K562 (cell line): ENCODE measurements at regions not wholly inside any gene's neighbourhood (a gene's known extent, or its start where the extent isn't known, plus 50 kb on each side); places are given as distances from the start of the nearest gene placed in this dataset.

Source experiments
- ARID3A ChIP-seq: IDR thresholded peaks from 2 replicates; pipeline ENCODE4 v1.6.1; 2012; ENCODE audit warnings: low read depth, low read length, improper control_type of control experiment, borderline replicate concordance
- ASH1L ChIP-seq: fragments of 450-650 bp; IDR thresholded peaks from 2 replicates; pipeline ENCODE4 v1.6.1; 2018; ENCODE audit warnings: borderline replicate concordance, mild to moderate bottlenecking, low read depth; ENCODE audit not compliant: partially characterized antibody
- E2F4 ChIP-seq: sonication (generic); formaldehyde crosslinking; IDR thresholded peaks from 2 replicates; pipeline ENCODE4 v1.8.0; 2022; ENCODE audit warnings: mild to moderate bottlenecking, low read depth, missing genetic modification reagents
- ELF2 ChIP-seq: fragments of 250-450 bp; sonication (Bioruptor Pico); IDR thresholded peaks from 2 replicates; pipeline ENCODE4 v1.5.0; 2021; ENCODE audit warnings: mild to moderate bottlenecking
- EP400 ChIP-seq: fragments of 450-650 bp; IDR thresholded peaks from 2 replicates; pipeline ENCODE4 v1.6.1; 2017; ENCODE audit warnings: antibody characterized with exemption, mild to moderate bottlenecking, moderate library complexity
- EZH2 ChIP-seq: IDR thresholded peaks from 2 replicates; pipeline ENCODE4 v1.6.1; 2012; ENCODE audit warnings: low read depth, mild to moderate bottlenecking, inconsistent platforms, low read length, borderline replicate concordance
- MAZ ChIP-seq, 2 experiments: fragments of 450-650 bp in 1 of 2; sonication (generic) in 1 of 2; formaldehyde crosslinking; IDR thresholded peaks in 1 of 2; conservative IDR thresholded peaks in 1 of 2; 2 replicates each; pipeline versions ENCODE4 v1.4.0 to v1.5.0; 2020; ENCODE audit warnings: mild to moderate bottlenecking in 1 of 2, missing genetic modification reagents in 1 of 2
- MNT ChIP-seq, 2 experiments: fragments of 450-650 bp; conservative IDR thresholded peaks; 2 replicates each; pipeline ENCODE4 v1.6.1; 2017; ENCODE audit warnings: mild to moderate bottlenecking in 2 of 2, moderate library complexity in 2 of 2
- REST ChIP-seq, 2 experiments: fragments of 450-650 bp; formaldehyde crosslinking in 1 of 2; IDR thresholded peaks; 2 replicates each; pipeline versions ENCODE4 v1.4.0 to v1.6.1; 2014 to 2020; ENCODE audit warnings: mild to moderate bottlenecking in 2 of 2, borderline replicate concordance in 1 of 2, low read depth in 1 of 2
- RFX5 ChIP-seq: IDR thresholded peaks from 2 replicates; pipeline ENCODE4 v1.6.1; 2011; ENCODE audit warnings: low read depth, mild to moderate bottlenecking, improper control_type of control experiment, low read length
- SMC3 ChIP-seq: conservative IDR thresholded peaks from 2 replicates; pipeline ENCODE4 v1.6.1; 2011; ENCODE audit warnings: low read depth, low read length, improper control_type of control experiment; ENCODE audit not compliant: insufficient read depth
- SREBF2 ChIP-seq: sonication (generic); formaldehyde crosslinking; IDR thresholded peaks from 2 replicates; pipeline ENCODE4 v1.4.0; 2020; ENCODE audit warnings: mild to moderate bottlenecking, missing genetic modification reagents
- ZNF134 ChIP-seq: fragments of 250-450 bp; sonication (Bioruptor Pico); conservative IDR thresholded peaks from 2 replicates; pipeline ENCODE4 v1.4.0; 2020
- ZNF436 ChIP-seq: fragments of 250-450, 450-650 bp; sonication (Bioruptor Pico); formaldehyde crosslinking; IDR thresholded peaks from 2 replicates; pipeline ENCODE4 v1.7.0; 2020; ENCODE audit warnings: mild to moderate bottlenecking
- ZNF445 ChIP-seq: fragments of 250-450 bp; sonication (Bioruptor Pico); IDR thresholded peaks from 2 replicates; pipeline ENCODE4 v1.4.0; 2020; ENCODE audit warnings: low read depth, mild to moderate bottlenecking, moderate library complexity

GRCh38 chr6:86856937-86857563 lies 80.3 kb upstream of the HTR1E start (continued):
- TF ChIP-seq REST (IDR thresholded peaks at IDR 0.05; ENCODE audit: borderline replicate concordance): peak; percentile 61
- TF ChIP-seq REST (CRISPR knock-in tag; IDR thresholded peaks at IDR 0.05; ENCODE audit: low read depth): no peak
- no peak for TF ChIP-seq E2F4 (CRISPR knock-in tag)
- peak; percentile 51 for TF ChIP-seq SMC3
- no peak for TF ChIP-seq MNT (conservative IDR thresholded peaks at IDR 0.05)
- TF ChIP-seq EP400: no peak
- TF ChIP-seq ZNF436: no peak
- no peak for TF ChIP-seq RFX5
- TF ChIP-seq EZH2: no peak
- peak; percentile 60; the same call in 1 of the 2 replicates for TF ChIP-seq ARID3A
- no peak for TF ChIP-seq ZNF134 (CRISPR knock-in tag)
- no peak for TF ChIP-seq ASH1L
- no peak for TF ChIP-seq ELF2 (CRISPR knock-in tag)
- TF ChIP-seq MAZ (CRISPR knock-in tag; conservative IDR thresholded peaks at IDR 0.05 in 1 of 2, IDR thresholded peaks at IDR 0.05 in 1 of 2): no peak
- TF ChIP-seq ZNF445 (CRISPR knock-in tag): no peak
- TF ChIP-seq SREBF2 (CRISPR knock-in tag): no peak
